ENCODE measurements at regions not wholly inside any gene's neighbourhood (a gene's known extent, or its start where the extent isn't known, plus 50 kb on each side); places are given as distances from the start of the nearest gene placed in this dataset.

- TF ChIP-seq L3MBTL2 (conservative IDR thresholded peaks at IDR 0.05) (no peak), SP1 (IDR thresholded peaks at IDR 0.05) (no peak), BHLHE40 (IDR thresholded peaks at IDR 0.05; ENCODE audit: borderline replicate concordance) (no peak), TARDBP (IDR thresholded peaks at IDR 0.05) (no peak), FOXA1 (IDR thresholded peaks at IDR 0.05) (no peak), ELF4 (IDR thresholded peaks at IDR 0.05) (no peak)
These were observed 445.0 kb downstream of the HACE1 start for GRCh38 chr6:104414723-104415122.
